ENCODE measurements at regions not wholly inside any gene's neighbourhood (a gene's known extent, or its start where the extent isn't known, plus 50 kb on each side); places are given as distances from the start of the nearest gene placed in this dataset.

GRCh38 chr2:18062892-18063291, 184.4 kb downstream of the KCNS3 start:
- DNase-seq (ENCODE audit: low read depth): no peak
- TF ChIP-seq, protein P1, sequence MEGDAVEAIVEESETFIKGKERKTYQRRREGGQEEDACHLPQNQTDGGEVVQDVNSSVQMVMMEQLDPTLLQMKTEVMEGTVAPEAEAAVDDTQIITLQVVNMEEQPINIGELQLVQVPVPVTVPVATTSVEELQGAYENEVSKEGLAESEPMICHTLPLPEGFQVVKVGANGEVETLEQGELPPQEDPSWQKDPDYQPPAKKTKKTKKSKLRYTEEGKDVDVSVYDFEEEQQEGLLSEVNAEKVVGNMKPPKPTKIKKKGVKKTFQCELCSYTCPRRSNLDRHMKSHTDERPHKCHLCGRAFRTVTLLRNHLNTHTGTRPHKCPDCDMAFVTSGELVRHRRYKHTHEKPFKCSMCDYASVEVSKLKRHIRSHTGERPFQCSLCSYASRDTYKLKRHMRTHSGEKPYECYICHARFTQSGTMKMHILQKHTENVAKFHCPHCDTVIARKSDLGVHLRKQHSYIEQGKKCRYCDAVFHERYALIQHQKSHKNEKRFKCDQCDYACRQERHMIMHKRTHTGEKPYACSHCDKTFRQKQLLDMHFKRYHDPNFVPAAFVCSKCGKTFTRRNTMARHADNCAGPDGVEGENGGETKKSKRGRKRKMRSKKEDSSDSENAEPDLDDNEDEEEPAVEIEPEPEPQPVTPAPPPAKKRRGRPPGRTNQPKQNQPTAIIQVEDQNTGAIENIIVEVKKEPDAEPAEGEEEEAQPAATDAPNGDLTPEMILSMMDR (conservative IDR thresholded peaks at IDR 0.05; ENCODE audit: control insufficient read depth, insufficient read depth, low read depth, low read length): no peak
- H3K4me3 ChIP-seq (ENCODE audit: control insufficient read depth, low read depth, low read length): no peak overlapping the region

DNA sequence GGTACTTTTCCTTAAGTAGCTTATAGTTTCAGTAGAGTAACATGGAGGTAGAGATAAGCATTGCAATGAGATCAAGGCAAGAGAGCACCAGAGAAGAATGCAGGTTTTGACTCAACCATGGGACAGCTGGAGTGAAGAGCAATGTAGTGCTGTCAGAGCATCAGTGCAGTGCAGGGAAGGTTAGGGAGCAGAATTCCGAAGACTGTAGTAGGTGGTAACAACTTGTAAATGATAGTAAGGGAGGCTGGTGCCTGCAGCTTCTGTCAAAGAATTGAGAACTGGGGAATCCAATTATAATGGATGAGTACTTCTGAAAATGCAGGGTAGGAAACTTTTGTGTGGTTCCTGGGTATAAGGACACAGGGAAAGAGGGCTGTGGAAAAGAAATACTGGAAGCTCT, 183.2 kb downstream of the KCNS3 start:
- no peak for DNase-seq (ENCODE audit: low read depth)
- no peak overlapping the region for H3K4me3 ChIP-seq (ENCODE audit: control insufficient read depth, low read depth, low read length)
- TF ChIP-seq, protein P1 (conservative IDR thresholded peaks at IDR 0.05; ENCODE audit: control insufficient read depth, insufficient read depth, low read depth, low read length): no peak

DNA sequence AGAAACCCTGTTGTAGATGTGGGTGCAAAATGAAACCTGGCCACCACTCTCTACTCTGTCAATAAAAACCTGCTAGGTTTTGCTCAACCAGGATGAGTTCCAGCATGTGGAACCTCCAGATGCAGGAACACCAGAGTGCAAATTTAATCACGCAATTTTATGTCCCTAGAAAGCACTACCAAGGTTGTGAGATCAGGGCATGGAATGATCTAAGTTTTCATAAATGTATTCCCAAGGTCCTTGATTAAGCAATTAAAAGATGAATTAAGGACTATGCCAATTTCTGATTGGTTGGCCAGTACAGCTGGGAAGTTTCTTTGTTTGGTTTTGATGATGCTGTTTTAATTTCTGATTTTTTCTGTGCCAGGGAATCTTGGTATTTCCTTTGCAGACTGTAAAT, 179.2 kb downstream of the KCNS3 start:
- no peak for DNase-seq (ENCODE audit: low read depth)
- TF ChIP-seq, protein P1 (conservative IDR thresholded peaks at IDR 0.05; ENCODE audit: control insufficient read depth, insufficient read depth, low read depth, low read length): no peak
- H3K4me3 ChIP-seq (ENCODE audit: control insufficient read depth, low read depth, low read length): no peak overlapping the region

DNA sequence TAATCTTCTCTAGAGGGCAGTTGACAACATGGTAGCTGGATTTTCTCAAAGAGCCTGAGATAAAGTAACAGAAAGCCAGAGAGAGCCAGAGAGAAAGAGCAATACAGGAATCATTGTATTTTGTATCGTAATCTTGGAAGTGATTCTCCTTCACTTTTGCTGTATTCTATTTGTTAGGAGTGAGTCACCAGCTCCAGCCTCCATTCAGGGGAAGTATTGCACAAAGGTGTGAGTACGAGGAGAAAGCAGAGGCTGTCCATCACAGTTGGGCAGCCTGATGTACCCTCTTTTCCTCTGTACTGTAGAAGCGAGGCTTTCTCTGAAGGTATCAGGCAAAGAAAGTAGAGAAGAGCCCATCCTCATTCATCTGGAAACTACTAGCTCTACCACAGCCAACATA, 176.8 kb downstream of the KCNS3 start:
- H3K4me3 ChIP-seq (ENCODE audit: control insufficient read depth, low read depth, low read length): no peak overlapping the region
- no peak for DNase-seq (ENCODE audit: low read depth)
- TF ChIP-seq, protein P1 (conservative IDR thresholded peaks at IDR 0.05; ENCODE audit: control insufficient read depth, insufficient read depth, low read depth, low read length): no peak

- no peak overlapping the region for H3K4me3 ChIP-seq (ENCODE audit: control insufficient read depth, low read depth, low read length)
- no peak for DNase-seq (ENCODE audit: low read depth)
- TF ChIP-seq, protein P1 (conservative IDR thresholded peaks at IDR 0.05; ENCODE audit: control insufficient read depth, insufficient read depth, low read depth, low read length): no peak
Measured at GRCh38 chr2:18050001-18050400, 171.5 kb downstream of the KCNS3 start.

GRCh38 chr2:18049325-18049724, 170.9 kb downstream of the KCNS3 start:
- TF ChIP-seq, protein P1 (conservative IDR thresholded peaks at IDR 0.05; ENCODE audit: control insufficient read depth, insufficient read depth, low read depth, low read length): no peak
- H3K4me3 ChIP-seq (ENCODE audit: control insufficient read depth, low read depth, low read length): no peak overlapping the region
- DNase-seq (ENCODE audit: low read depth): no peak

All from fibroblast of mammary gland (primary cell).